ENCODE measurements at regions not wholly inside any gene's neighbourhood (a gene's known extent, or its start where the extent isn't known, plus 50 kb on each side); places are given as distances from the start of the nearest gene placed in this dataset.

GRCh38 chr15:29920515-29920914 lies 98.2 kb upstream of the TJP1 start:
- ATAC-seq: no peak
- TF ChIP-seq TSHZ2 (CRISPR knock-in tag; IDR thresholded peaks at IDR 0.05): no peak
- TF ChIP-seq BACH2 (CRISPR knock-in tag; IDR thresholded peaks at IDR 0.05; ENCODE audit: borderline replicate concordance): no peak
- no peak for TF ChIP-seq ISL1 (CRISPR knock-in tag; IDR thresholded peaks at IDR 0.05)
- TF ChIP-seq ZNF70 (CRISPR knock-in tag; IDR thresholded peaks at IDR 0.05): no peak
- TF ChIP-seq CSDC2 (CRISPR knock-in tag; IDR thresholded peaks at IDR 0.05): no peak
- TF ChIP-seq PPARA (CRISPR knock-in tag; IDR thresholded peaks at IDR 0.05; ENCODE audit: borderline replicate concordance): no peak
- TF ChIP-seq, protein P1, sequence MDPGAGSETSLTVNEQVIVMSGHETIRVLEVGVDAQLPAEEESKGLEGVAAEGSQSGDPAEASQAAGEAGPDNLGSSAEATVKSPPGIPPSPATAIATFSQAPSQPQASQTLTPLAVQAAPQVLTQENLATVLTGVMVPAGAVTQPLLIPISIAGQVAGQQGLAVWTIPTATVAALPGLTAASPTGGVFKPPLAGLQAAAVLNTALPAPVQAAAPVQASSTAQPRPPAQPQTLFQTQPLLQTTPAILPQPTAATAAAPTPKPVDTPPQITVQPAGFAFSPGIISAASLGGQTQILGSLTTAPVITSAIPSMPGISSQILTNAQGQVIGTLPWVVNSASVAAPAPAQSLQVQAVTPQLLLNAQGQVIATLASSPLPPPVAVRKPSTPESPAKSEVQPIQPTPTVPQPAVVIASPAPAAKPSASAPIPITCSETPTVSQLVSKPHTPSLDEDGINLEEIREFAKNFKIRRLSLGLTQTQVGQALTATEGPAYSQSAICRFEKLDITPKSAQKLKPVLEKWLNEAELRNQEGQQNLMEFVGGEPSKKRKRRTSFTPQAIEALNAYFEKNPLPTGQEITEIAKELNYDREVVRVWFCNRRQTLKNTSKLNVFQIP (CRISPR knock-in tag; IDR thresholded peaks at IDR 0.05; ENCODE audit: borderline replicate concordance, low read depth): no peak
- no peak for TF ChIP-seq RARB (CRISPR knock-in tag; IDR thresholded peaks at IDR 0.05)
- TF ChIP-seq, protein P2, sequence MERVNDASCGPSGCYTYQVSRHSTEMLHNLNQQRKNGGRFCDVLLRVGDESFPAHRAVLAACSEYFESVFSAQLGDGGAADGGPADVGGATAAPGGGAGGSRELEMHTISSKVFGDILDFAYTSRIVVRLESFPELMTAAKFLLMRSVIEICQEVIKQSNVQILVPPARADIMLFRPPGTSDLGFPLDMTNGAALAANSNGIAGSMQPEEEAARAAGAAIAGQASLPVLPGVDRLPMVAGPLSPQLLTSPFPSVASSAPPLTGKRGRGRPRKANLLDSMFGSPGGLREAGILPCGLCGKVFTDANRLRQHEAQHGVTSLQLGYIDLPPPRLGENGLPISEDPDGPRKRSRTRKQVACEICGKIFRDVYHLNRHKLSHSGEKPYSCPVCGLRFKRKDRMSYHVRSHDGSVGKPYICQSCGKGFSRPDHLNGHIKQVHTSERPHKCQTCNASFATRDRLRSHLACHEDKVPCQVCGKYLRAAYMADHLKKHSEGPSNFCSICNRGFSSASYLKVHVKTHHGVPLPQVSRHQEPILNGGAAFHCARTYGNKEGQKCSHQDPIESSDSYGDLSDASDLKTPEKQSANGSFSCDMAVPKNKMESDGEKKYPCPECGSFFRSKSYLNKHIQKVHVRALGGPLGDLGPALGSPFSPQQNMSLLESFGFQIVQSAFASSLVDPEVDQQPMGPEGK (CRISPR knock-in tag; IDR thresholded peaks at IDR 0.05; ENCODE audit: borderline replicate concordance): no peak
- no peak for TF ChIP-seq ARNTL (CRISPR knock-in tag; IDR thresholded peaks at IDR 0.05; ENCODE audit: borderline replicate concordance, low read depth)
- TF ChIP-seq GLIS3 (CRISPR knock-in tag; IDR thresholded peaks at IDR 0.05): no peak
- TF ChIP-seq, protein P3, sequence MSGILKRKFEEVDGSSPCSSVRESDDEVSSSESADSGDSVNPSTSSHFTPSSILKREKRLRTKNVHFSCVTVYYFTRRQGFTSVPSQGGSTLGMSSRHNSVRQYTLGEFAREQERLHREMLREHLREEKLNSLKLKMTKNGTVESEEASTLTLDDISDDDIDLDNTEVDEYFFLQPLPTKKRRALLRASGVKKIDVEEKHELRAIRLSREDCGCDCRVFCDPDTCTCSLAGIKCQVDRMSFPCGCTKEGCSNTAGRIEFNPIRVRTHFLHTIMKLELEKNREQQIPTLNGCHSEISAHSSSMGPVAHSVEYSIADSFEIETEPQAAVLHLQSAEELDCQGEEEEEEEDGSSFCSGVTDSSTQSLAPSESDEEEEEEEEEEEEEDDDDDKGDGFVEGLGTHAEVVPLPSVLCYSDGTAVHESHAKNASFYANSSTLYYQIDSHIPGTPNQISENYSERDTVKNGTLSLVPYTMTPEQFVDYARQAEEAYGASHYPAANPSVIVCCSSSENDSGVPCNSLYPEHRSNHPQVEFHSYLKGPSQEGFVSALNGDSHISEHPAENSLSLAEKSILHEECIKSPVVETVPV (CRISPR knock-in tag; IDR thresholded peaks at IDR 0.05): no peak
- TF ChIP-seq TOX (CRISPR knock-in tag; IDR thresholded peaks at IDR 0.05; ENCODE audit: borderline replicate concordance): no peak
- no peak for TF ChIP-seq ZC3H10 (CRISPR knock-in tag; IDR thresholded peaks at IDR 0.05)
- TF ChIP-seq ZNF565 (CRISPR knock-in tag; conservative IDR thresholded peaks at IDR 0.05; ENCODE audit: low read depth): no peak
- TF ChIP-seq OSR1 (CRISPR knock-in tag; IDR thresholded peaks at IDR 0.05): no peak
- TF ChIP-seq, protein P4, sequence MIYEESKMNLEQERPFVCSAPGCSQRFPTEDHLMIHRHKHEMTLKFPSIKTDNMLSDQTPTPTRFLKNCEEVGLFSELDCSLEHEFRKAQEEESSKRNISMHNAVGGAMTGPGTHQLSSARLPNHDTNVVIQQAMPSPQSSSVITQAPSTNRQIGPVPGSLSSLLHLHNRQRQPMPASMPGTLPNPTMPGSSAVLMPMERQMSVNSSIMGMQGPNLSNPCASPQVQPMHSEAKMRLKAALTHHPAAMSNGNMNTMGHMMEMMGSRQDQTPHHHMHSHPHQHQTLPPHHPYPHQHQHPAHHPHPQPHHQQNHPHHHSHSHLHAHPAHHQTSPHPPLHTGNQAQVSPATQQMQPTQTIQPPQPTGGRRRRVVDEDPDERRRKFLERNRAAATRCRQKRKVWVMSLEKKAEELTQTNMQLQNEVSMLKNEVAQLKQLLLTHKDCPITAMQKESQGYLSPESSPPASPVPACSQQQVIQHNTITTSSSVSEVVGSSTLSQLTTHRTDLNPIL (CRISPR knock-in tag; IDR thresholded peaks at IDR 0.05; ENCODE audit: low read depth): no peak
- TF ChIP-seq TCF4 (CRISPR knock-in tag; IDR thresholded peaks at IDR 0.05; ENCODE audit: borderline replicate concordance): no peak
- no peak for TF ChIP-seq ZFP3 (CRISPR knock-in tag; IDR thresholded peaks at IDR 0.05)

DNA sequence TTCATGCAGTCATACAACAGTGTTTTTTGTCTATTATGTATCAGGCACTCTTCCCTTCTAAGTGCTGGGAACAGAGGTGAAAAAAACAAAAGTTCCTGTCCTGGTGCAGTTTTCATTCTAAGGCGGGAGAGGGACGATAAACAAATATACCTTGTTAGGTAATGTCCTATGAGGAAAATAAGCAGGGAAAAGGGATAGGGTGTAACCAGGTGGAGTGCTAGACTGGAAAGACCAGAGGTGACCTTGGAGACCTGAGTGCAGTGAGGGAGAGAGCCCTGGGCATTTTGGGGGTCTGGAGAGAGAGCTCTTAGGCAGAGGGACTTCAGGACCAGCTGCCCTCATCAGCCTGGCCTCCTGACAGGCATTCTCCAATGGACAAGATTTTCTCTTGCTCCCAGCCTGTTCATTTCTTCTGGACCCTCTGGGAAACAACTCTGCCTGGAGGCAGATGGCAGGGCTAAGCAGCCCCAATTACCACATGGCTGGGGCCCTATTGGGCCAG lies 97.2 kb upstream of the TJP1 start:
- no peak for ATAC-seq
- no peak for TF ChIP-seq BACH2 (CRISPR knock-in tag; IDR thresholded peaks at IDR 0.05; ENCODE audit: borderline replicate concordance)
- no peak for TF ChIP-seq CSDC2 (CRISPR knock-in tag; IDR thresholded peaks at IDR 0.05)
- TF ChIP-seq TCF4 (CRISPR knock-in tag; IDR thresholded peaks at IDR 0.05; ENCODE audit: borderline replicate concordance): no peak
- TF ChIP-seq OSR1 (CRISPR knock-in tag; IDR thresholded peaks at IDR 0.05): no peak
- TF ChIP-seq ZNF70 (CRISPR knock-in tag; IDR thresholded peaks at IDR 0.05): no peak
- TF ChIP-seq ARNTL (CRISPR knock-in tag; IDR thresholded peaks at IDR 0.05; ENCODE audit: borderline replicate concordance, low read depth): no peak
- TF ChIP-seq ISL1 (CRISPR knock-in tag; IDR thresholded peaks at IDR 0.05): no peak
- TF ChIP-seq ZFP3 (CRISPR knock-in tag; IDR thresholded peaks at IDR 0.05): no peak
- TF ChIP-seq, protein P1 (CRISPR knock-in tag; IDR thresholded peaks at IDR 0.05; ENCODE audit: borderline replicate concordance, low read depth): no peak
- TF ChIP-seq ESRRG (CRISPR knock-in tag; IDR thresholded peaks at IDR 0.05): no peak
- no peak for TF ChIP-seq PPARA (CRISPR knock-in tag; IDR thresholded peaks at IDR 0.05; ENCODE audit: borderline replicate concordance)
- no peak for TF ChIP-seq RARB (CRISPR knock-in tag; IDR thresholded peaks at IDR 0.05)
- TF ChIP-seq, protein P4 (CRISPR knock-in tag; IDR thresholded peaks at IDR 0.05; ENCODE audit: low read depth): no peak
- TF ChIP-seq SNAI2 (CRISPR knock-in tag; IDR thresholded peaks at IDR 0.05): no peak
- TF ChIP-seq TOX (CRISPR knock-in tag; IDR thresholded peaks at IDR 0.05; ENCODE audit: borderline replicate concordance): no peak
- TF ChIP-seq TSHZ2 (CRISPR knock-in tag; IDR thresholded peaks at IDR 0.05): no peak
